ENCODE measurements at regions not wholly inside any gene's neighbourhood (a gene's known extent, or its start where the extent isn't known, plus 50 kb on each side); places are given as distances from the start of the nearest gene placed in this dataset.
A peak's percentile ranks its signal among the peaks of the same experiment; 100 is the strongest.

DNA sequence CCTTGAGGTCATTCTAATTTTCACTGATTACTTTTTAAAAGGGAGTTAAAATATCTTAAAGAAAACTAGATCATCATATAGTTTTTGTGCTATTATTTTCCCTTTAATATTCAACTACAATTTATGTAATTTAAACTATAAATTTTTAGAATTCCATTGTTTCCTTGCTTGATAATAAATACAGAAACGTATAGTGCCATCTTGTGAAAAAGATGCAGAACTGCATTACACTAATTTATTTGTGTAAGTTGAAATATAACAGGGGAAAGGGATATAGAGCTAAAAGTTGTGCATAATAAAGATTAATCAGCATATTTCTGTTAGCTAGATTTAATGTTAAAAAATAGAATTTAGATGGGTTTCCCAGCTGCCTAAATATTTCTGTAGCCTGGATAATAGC lies 61.5 kb upstream of the TDRD3 start:
- no peaks in the 10 kb centered on the region for H3K27me3 ChIP-seq
- no peak for DNase-seq
- H3K36me3 ChIP-seq, result no peaks in the 10 kb centered on the region
- TF ChIP-seq, protein P1, sequence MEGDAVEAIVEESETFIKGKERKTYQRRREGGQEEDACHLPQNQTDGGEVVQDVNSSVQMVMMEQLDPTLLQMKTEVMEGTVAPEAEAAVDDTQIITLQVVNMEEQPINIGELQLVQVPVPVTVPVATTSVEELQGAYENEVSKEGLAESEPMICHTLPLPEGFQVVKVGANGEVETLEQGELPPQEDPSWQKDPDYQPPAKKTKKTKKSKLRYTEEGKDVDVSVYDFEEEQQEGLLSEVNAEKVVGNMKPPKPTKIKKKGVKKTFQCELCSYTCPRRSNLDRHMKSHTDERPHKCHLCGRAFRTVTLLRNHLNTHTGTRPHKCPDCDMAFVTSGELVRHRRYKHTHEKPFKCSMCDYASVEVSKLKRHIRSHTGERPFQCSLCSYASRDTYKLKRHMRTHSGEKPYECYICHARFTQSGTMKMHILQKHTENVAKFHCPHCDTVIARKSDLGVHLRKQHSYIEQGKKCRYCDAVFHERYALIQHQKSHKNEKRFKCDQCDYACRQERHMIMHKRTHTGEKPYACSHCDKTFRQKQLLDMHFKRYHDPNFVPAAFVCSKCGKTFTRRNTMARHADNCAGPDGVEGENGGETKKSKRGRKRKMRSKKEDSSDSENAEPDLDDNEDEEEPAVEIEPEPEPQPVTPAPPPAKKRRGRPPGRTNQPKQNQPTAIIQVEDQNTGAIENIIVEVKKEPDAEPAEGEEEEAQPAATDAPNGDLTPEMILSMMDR (IDR thresholded peaks at IDR 0.05; ENCODE audit: low read depth, low read length), result peak; percentile 48; the same call in 1 of the 2 replicates
- no peaks in the 10 kb centered on the region for H3K9me3 ChIP-seq
- H3K4me1 ChIP-seq, result 0 out of 2 replicates have a peak, but pooled peaks cover 3% of the 10 kb centered on the region
- no peak overlapping the region for H3K4me3 ChIP-seq (ENCODE audit: low read depth, low read length)

DNA sequence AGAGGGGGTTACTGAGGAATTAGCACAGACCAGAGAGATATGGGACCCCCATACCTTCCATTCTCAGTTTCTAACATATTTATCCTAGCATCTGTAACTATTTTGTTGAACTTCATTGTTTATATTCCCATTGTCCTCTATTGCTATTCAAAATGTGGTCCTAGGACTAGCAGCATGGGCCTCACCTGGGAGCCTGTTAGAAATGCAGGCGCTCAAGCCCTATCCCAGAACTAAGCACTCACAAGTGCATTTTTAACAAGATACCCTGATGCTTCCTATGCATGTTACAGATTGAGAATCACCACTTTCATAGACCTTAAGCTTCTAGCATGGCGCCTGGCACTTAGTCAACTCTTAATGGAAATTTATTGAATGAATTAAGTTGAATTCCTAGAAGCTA lies 58.3 kb upstream of the TDRD3 start:
- Histone ChIP-seq H3K4me1 (no peaks in the 10 kb centered on the region), H3K27me3 (no peaks in the 10 kb centered on the region), H3K36me3 (no peaks in the 10 kb centered on the region), H3K9me3 (no peaks in the 10 kb centered on the region), H3K4me3 (ENCODE audit: low read depth, low read length) (no peak overlapping the region)
- TF ChIP-seq, protein P1 (IDR thresholded peaks at IDR 0.05; ENCODE audit: low read depth, low read length), result no peak
- no peak for DNase-seq

DNA sequence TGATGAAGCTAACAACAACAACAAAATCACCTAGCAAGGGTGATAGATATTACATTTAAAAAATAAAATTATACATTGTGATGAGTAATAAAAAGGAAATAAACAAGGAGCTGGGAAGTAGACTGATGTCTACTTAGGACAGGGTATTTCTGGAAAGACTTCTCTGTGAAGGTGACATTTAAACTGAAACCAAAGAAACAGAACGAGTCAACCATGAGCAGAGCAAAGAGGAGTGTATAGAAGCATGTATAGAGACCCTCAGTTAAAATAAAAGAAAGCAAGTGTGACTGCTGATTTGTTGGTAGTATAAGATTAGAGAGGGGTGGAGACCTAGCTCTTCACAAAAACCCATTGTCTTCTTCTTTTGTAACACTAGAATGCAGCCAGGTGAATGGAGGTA lies 53.0 kb upstream of the TDRD3 start:
- H3K4me1 ChIP-seq, result peaks cover 7% of the 10 kb centered on the region
- H3K27me3 ChIP-seq, result no peaks in the 10 kb centered on the region
- no peaks in the 10 kb centered on the region for H3K9me3 ChIP-seq
- no peak overlapping the region for H3K4me3 ChIP-seq (ENCODE audit: low read depth, low read length)
- no peaks in the 10 kb centered on the region for H3K36me3 ChIP-seq
- TF ChIP-seq, protein P1 (IDR thresholded peaks at IDR 0.05; ENCODE audit: low read depth, low read length), result no peak
- DNase-seq, result no peak

DNA sequence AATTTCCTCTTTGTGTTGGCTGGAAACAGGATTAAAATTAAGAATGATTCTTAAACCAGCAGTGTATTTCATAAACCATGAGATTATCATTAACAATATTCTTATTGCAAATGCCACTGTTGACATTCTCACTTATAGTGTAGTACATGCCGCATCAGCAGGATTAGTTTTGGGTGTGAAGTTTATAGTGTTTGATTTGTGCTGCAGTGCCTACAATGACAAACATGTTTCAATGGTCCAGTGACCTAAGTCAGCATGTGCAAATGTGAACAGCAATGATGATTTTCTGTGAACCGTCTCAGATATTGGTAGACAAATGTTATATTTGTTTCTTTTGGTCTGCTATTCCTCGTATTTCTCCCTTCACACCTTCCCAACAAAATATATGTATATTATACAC lies 49.8 kb upstream of the TDRD3 start:
- TF ChIP-seq, protein P1 (IDR thresholded peaks at IDR 0.05; ENCODE audit: low read depth, low read length), result no peak
- H3K4me3 ChIP-seq (ENCODE audit: low read depth, low read length), result no peak overlapping the region
- no peaks in the 10 kb centered on the region for H3K9me3 ChIP-seq
- no peak for DNase-seq
- H3K27me3 ChIP-seq, result no peaks in the 10 kb centered on the region
- H3K4me1 ChIP-seq, result peaks cover 7% of the 10 kb centered on the region
- no peaks in the 10 kb centered on the region for H3K36me3 ChIP-seq

Data from BE2C (cell line).